Trophoblast cell (in vitro differentiated cells and primary cell): ENCODE measurements at regions not wholly inside any gene's neighbourhood (a gene's known extent, or its start where the extent isn't known, plus 50 kb on each side); places are given as distances from the start of the nearest gene placed in this dataset.

ENCODE experiments used
- DNase-seq, 2 donors: peaks; one replicate each; pipeline ENCODE4 v3.0.0-alpha.2; 2016
- H2AFZ ChIP-seq: 2 replicates; pipeline ENCODE4 v1.6.1; 2013; ENCODE audit warnings: low read length, moderate library complexity, mild to moderate bottlenecking; ENCODE audit not compliant: insufficient read depth, poor library complexity
- H2AK5ac ChIP-seq: 2 replicates; pipeline ENCODE4 v1.6.1; 2013; ENCODE audit warnings: mild to moderate bottlenecking, low read length
- H2BK120ac ChIP-seq: 2 replicates; pipeline ENCODE4 v1.6.1; 2013; ENCODE audit warnings: low read length, mild to moderate bottlenecking, moderate library complexity; ENCODE audit not compliant: insufficient read depth, poor library complexity
- H2BK12ac ChIP-seq: 2 replicates; pipeline ENCODE4 v1.6.1; 2013; ENCODE audit warnings: mild to moderate bottlenecking, low read length, moderate library complexity
- H2BK5ac ChIP-seq: 2 replicates; pipeline ENCODE4 v1.6.1; 2013; ENCODE audit warnings: low read length, low read depth, moderate library complexity, mild to moderate bottlenecking; ENCODE audit not compliant: poor library complexity
- H3K14ac ChIP-seq: 2 replicates; pipeline ENCODE4 v1.6.1; 2013; ENCODE audit warnings: mild to moderate bottlenecking, low read length
- H3K18ac ChIP-seq: 2 replicates; pipeline ENCODE4 v1.6.1; 2013; ENCODE audit warnings: mild to moderate bottlenecking, low read length
- H3K23ac ChIP-seq: 2 replicates; pipeline ENCODE4 v1.6.1; 2013; ENCODE audit warnings: low read length
- H3K27ac ChIP-seq: 2 replicates; pipeline ENCODE4 v1.5.1; 2013; ENCODE audit warnings: low read depth, mild to moderate bottlenecking, inconsistent platforms, low read length, moderate library complexity
- H3K27me3 ChIP-seq: 2 replicates; pipeline ENCODE4 v1.6.1; 2013; ENCODE audit warnings: inconsistent platforms, mild to moderate bottlenecking, low read length, moderate library complexity; ENCODE audit not compliant: insufficient read depth
- H3K36me3 ChIP-seq, 2 experiments: 1 replicate in 1 of 2; 2 replicates in 1 of 2; pipeline ENCODE4 v1.6.1; 2013; ENCODE audit warnings: low read length in 2 of 2, mild to moderate bottlenecking in 2 of 2, moderate library complexity in 1 of 2; ENCODE audit not compliant: insufficient read depth in 2 of 2, control insufficient read depth in 1 of 2
- H3K4ac ChIP-seq: 2 replicates; pipeline ENCODE4 v1.6.1; 2013; ENCODE audit warnings: low read depth, mild to moderate bottlenecking, low read length, moderate library complexity
- H3K4me1 ChIP-seq, 2 experiments: 1 replicate in 1 of 2; 2 replicates in 1 of 2; pipeline ENCODE4 v1.6.1; 2013; ENCODE audit warnings: low read length in 2 of 2, mild to moderate bottlenecking in 2 of 2, moderate library complexity in 1 of 2; ENCODE audit not compliant: insufficient read depth in 2 of 2, control insufficient read depth in 1 of 2
- H3K4me2 ChIP-seq: 2 replicates; pipeline ENCODE4 v1.6.1; 2013; ENCODE audit warnings: inconsistent platforms, mild to moderate bottlenecking, low read length, moderate library complexity
- H3K4me3 ChIP-seq: 2 replicates; pipeline ENCODE4 v1.5.1; 2013; ENCODE audit warnings: mild to moderate bottlenecking, low read depth, low read length, inconsistent platforms
- H3K79me1 ChIP-seq: one replicate; pipeline ENCODE4 v1.6.1; 2013; ENCODE audit warnings: low read length
- H3K79me2 ChIP-seq: 2 replicates; pipeline ENCODE4 v1.6.1; 2013; ENCODE audit warnings: low read length, mild to moderate bottlenecking; ENCODE audit not compliant: control insufficient read depth, insufficient read depth, poor library complexity
- H3K9ac ChIP-seq: 2 replicates; pipeline ENCODE4 v1.6.1; 2013; ENCODE audit warnings: mild to moderate bottlenecking, low read length
- H3K9me3 ChIP-seq: 2 replicates; pipeline ENCODE4 v1.6.1; 2013; ENCODE audit warnings: low read depth, mild to moderate bottlenecking, control low read depth, inconsistent platforms, low read length; ENCODE audit not compliant: insufficient read depth
- H4K12ac ChIP-seq: 2 replicates; pipeline ENCODE4 v1.6.1; 2013; ENCODE audit warnings: low read depth, mild to moderate bottlenecking, low read length, moderate library complexity
- H4K8ac ChIP-seq: 2 replicates; pipeline ENCODE4 v1.6.1; 2013; ENCODE audit warnings: low read depth, mild to moderate bottlenecking, low read length, moderate library complexity
- H4K91ac ChIP-seq: one replicate; pipeline ENCODE4 v1.6.1; 2013; ENCODE audit warnings: low read depth, mild to moderate bottlenecking, low read length, moderate library complexity
- whole genome bisulfite sequencing: extraction: QIAGEN DNeasy Blood & Tissue Kit; methylation state at CpG from one replicate; pipeline ENCODE4 v1.1.7; 2013; ENCODE audit warnings: missing lambda C conversion rate; ENCODE audit not compliant: insufficient read length, insufficient coverage; ENCODE audit errors: extremely low coverage; 5-methylcytosine and 5-hydroxymethylcytosine counted together

GRCh38 chr12:53849656-53850055 lies 89.0 kb upstream of the HOXC13 start:
- H3K4me3 ChIP-seq = no peak overlapping the region
- no peak overlapping the region for H3K27ac ChIP-seq
- no peak overlapping the region for H2BK12ac ChIP-seq
- no peak overlapping the region for H3K4ac ChIP-seq
- no peak overlapping the region for H3K23ac ChIP-seq
- DNase-seq = no peak
- no peak overlapping the region for H4K12ac ChIP-seq
- H3K18ac ChIP-seq = no peak overlapping the region
- no peak overlapping the region for H2BK120ac ChIP-seq
- H3K36me3 ChIP-seq = no peaks in the 10 kb centered on the region
- peaks cover 5% of the 10 kb centered on the region for H3K79me1 ChIP-seq
- H4K91ac ChIP-seq = no peak overlapping the region
- H3K27me3 ChIP-seq = no peaks in the 10 kb centered on the region
- no peak overlapping the region for H3K14ac ChIP-seq
- no peak overlapping the region for H2AFZ ChIP-seq
- H2BK5ac ChIP-seq = no peak overlapping the region
- no peak overlapping the region for H3K4me2 ChIP-seq
- no peaks in the 10 kb centered on the region for H3K79me2 ChIP-seq
- H2AK5ac ChIP-seq = no peak overlapping the region
- no peak overlapping the region for H4K8ac ChIP-seq
- peaks cover 9 to 10% of the 10 kb centered on the region in 2 experiments for H3K4me1 ChIP-seq
- peaks cover 2% of the 10 kb centered on the region for H3K9me3 ChIP-seq
- no peak overlapping the region for H3K9ac ChIP-seq

DNA sequence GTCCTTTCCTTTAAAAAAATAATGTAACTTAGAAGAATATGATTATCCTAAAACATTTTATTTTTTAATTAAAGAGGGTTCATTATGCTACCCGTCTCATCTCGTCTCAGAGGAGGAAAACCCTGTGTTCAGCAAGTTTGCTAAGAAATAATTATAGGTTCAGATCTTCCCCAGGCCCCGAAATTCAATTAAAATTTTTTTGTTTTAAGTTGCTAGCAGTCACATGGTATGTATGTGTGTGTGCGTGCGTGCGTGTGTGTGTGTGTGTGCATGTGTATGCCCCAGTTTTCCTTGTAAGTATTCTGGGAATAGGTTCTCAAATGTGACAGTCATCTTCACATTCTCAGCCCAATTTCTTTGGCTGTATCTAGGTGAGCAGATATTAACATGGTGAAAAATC lies 86.6 kb upstream of the HOXC13 start:
- H3K27ac ChIP-seq = no peak overlapping the region
- peaks cover 2 to 4% of the 10 kb centered on the region in 2 experiments for H3K4me1 ChIP-seq
- H2AFZ ChIP-seq = no peak overlapping the region
- no peak overlapping the region for H3K23ac ChIP-seq
- H4K91ac ChIP-seq = no peak overlapping the region
- H2AK5ac ChIP-seq = no peak overlapping the region
- H2BK12ac ChIP-seq = no peak overlapping the region
- H3K14ac ChIP-seq = no peak overlapping the region
- H3K36me3 ChIP-seq = no peaks in the 10 kb centered on the region
- H3K79me1 ChIP-seq = peaks cover 4% of the 10 kb centered on the region
- DNase-seq = no peak
- no peak overlapping the region for H2BK5ac ChIP-seq
- no CpG with 5 or more reads among the region's 6 CpGs for WGBS
- H4K8ac ChIP-seq = no peak overlapping the region
- no peak overlapping the region for H3K4me2 ChIP-seq
- H3K9ac ChIP-seq = no peak overlapping the region
- H4K12ac ChIP-seq = no peak overlapping the region
- H3K4me3 ChIP-seq = no peak overlapping the region
- no peak overlapping the region for H3K4ac ChIP-seq
- H3K18ac ChIP-seq = no peak overlapping the region
- no peaks in the 10 kb centered on the region for H3K79me2 ChIP-seq
- H2BK120ac ChIP-seq = no peak overlapping the region
- peaks cover 2% of the 10 kb centered on the region for H3K9me3 ChIP-seq
- H3K27me3 ChIP-seq = no peaks in the 10 kb centered on the region

- Histone ChIP-seq H3K9ac (no peak overlapping the region), H2BK120ac (no peak overlapping the region)
Measured at GRCh38 chr12:53852992-53853391, 85.6 kb upstream of the HOXC13 start.

DNA sequence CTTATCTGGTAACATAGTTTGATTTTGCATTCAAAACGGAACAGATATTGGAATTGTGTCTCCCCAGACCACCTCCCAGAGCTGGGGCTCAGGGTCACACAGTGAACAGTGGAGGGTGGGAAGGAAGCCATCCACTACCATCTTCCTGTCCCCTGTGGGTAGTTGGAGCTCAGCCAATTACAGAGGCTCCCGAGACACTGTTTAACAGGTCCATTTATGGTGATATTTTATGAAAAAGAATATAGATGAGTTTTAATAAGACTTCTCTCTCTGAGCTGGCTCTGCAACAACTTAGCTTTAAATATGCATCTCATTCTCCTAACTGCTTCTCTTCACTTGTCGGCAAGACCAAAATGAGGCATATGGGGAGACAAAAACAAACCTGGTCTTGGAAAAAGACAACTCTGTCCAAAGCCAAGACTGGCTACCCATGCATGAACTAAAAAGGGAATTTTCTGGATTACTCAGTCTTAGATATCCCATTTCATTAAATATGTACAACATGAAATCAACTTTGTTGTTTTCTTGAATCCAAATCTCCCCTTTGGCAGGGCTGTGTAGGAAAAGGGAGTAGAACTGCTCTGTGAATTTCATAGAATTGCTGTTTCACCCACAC lies 83.8 kb upstream of the HOXC13 start:
- no peak overlapping the region for H3K14ac ChIP-seq
- H3K27me3 ChIP-seq = no peaks in the 10 kb centered on the region
- no peak overlapping the region for H3K18ac ChIP-seq
- no peak overlapping the region for H4K8ac ChIP-seq
- no peak overlapping the region for H2BK120ac ChIP-seq
- H2BK5ac ChIP-seq = no peak overlapping the region
- peaks cover 2 to 4% of the 10 kb centered on the region in 2 experiments for H3K4me1 ChIP-seq
- H4K12ac ChIP-seq = no peak overlapping the region
- no peaks in the 10 kb centered on the region for H3K9me3 ChIP-seq
- H3K4ac ChIP-seq = no peak overlapping the region
- no CpG with 5 or more reads among the region's 3 CpGs for WGBS
- H3K79me1 ChIP-seq = peaks cover 4% of the 10 kb centered on the region
- no peak overlapping the region for H2AK5ac ChIP-seq
- no peaks in the 10 kb centered on the region for H3K36me3 ChIP-seq
- peak overlapping the region; percentile 90 for H2BK12ac ChIP-seq
- H3K9ac ChIP-seq = no peak overlapping the region
- no peak overlapping the region for H3K4me3 ChIP-seq
- no peaks in the 10 kb centered on the region for H3K79me2 ChIP-seq
- H3K23ac ChIP-seq = no peak overlapping the region
- H2AFZ ChIP-seq = no peak overlapping the region
- peak overlapping the region; percentile 51 for H4K91ac ChIP-seq
- no peak for DNase-seq
- H3K27ac ChIP-seq = no peak overlapping the region
- no peak overlapping the region for H3K4me2 ChIP-seq

More at GRCh38 chr12:53852992-53853391, 85.6 kb upstream of the HOXC13 start:
- Histone ChIP-seq H3K9me3 (peaks cover 2% of the 10 kb centered on the region), H3K4me3 (no peak overlapping the region), H3K14ac (no peak overlapping the region), H3K27me3 (no peaks in the 10 kb centered on the region), H2AK5ac (no peak overlapping the region), H3K23ac (no peak overlapping the region), H3K4me1 (peaks cover 2 to 4% of the 10 kb centered on the region in 2 experiments), H3K79me2 (no peaks in the 10 kb centered on the region), H3K4ac (no peak overlapping the region), H2AFZ (no peak overlapping the region), H2BK5ac (no peak overlapping the region), H4K91ac (no peak overlapping the region), H3K18ac (no peak overlapping the region), H4K12ac (no peak overlapping the region), H3K36me3 (no peaks in the 10 kb centered on the region), H2BK12ac (no peak overlapping the region), H4K8ac (no peak overlapping the region), H3K4me2 (no peak overlapping the region), H3K27ac (no peak overlapping the region), H3K79me1 (peaks cover 4% of the 10 kb centered on the region)
- DNase-seq = no peak
